Astrocyte (in vitro differentiated cells and primary cell): ENCODE measurements at regions not wholly inside any gene's neighbourhood (a gene's known extent, or its start where the extent isn't known, plus 50 kb on each side); places are given as distances from the start of the nearest gene placed in this dataset.

Source experiments
- CTCF ChIP-seq: IDR thresholded peaks from 2 replicates; pipeline ENCODE4 v1.5.1; 2011; ENCODE audit warnings: low read depth, mild to moderate bottlenecking, inconsistent platforms, low read length, moderate library complexity; ENCODE audit not compliant: insufficient read depth
- EZH2 ChIP-seq: IDR thresholded peaks from 2 replicates; pipeline ENCODE4 v1.6.1; 2012; ENCODE audit warnings: mild to moderate bottlenecking, low read length, inconsistent platforms; ENCODE audit not compliant: insufficient read depth

- TF ChIP-seq CTCF = no peak
- no peak for TF ChIP-seq EZH2
These were observed 138.4 kb upstream of the RARB start for GRCh38 chr3:25289663-25290062.
